NAMALWA (cell line): ENCODE measurements at regions not wholly inside any gene's neighbourhood (a gene's known extent, or its start where the extent isn't known, plus 50 kb on each side); places are given as distances from the start of the nearest gene placed in this dataset.
"Not testable (repeated sequence)": the region's sequence is repeated elsewhere in the genome, so short reads cannot be mapped to it uniquely, and the experiment has no call there.

Experiments
- DNase-seq: peaks from one replicate; pipeline ENCODE4 v3.0.0-alpha.2; 2015; ENCODE audit warnings: low spot score

DNA sequence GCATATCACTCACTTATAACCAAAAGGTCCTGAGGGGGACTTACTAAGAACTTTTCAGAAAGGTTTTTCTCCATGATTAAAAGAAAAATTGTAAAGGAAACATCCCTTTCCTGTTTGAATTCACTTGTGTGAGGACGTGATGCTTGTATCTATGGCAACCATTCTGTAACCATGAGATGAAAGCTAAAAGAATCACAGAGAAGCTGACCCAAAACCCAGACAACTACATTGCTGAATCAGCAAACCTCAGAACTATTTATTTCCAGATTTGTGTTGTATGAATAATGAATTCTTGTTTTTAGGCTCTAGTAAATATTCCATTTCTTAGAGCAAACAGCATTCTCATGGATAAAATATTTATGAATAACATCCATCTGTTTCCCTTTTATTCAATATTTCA is 91.2 kb downstream of the RCHY1 start:
- no peak for DNase-seq

DNA sequence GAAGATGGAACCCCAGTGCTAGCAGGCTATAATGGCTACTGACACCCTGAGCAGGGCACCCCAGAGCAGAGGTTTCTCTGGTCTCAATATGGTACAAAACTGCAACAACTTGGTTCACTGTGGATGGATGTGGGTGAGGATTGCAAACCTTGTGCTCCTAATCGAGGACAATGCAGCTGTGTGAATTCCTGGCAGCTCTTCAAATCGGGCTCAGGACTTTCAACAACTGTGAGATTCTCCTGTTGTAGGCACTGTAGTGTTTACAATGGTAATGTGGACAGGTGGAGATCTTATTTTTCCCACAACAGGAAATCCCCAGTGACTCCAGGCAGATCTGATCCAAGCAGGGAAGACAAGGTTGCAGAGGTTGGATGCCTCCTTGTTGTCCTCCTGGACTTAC is 101.5 kb downstream of the RCHY1 start:
- DNase-seq: no peak

- DNase-seq: no peak
Observed at GRCh38 chr4:75398501-75398900, 115.7 kb downstream of the RCHY1 start.

GRCh38 chr4:75391489-75392166 is 122.6 kb downstream of the RCHY1 start:
- no peak for DNase-seq

DNA sequence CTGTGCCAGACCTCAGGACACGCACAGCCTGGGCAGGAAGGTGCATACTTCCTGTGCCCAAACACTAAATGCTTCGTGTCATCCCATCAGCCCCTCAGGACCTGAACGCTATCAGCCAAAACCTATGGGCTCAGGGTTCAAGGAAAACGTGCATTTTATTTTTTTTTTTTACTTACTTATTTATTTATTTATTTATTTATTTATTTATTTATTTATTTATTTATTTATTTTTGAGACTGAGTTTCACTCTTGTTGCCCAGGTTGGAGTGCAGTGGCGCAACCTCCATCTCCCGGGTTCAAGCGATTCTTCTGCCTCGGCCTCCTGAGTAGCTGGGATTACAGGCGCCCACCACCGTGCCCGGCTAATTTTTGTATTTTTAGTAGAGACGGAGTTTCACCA is 127.8 kb downstream of the RCHY1 start:
- not testable (repeated sequence) for DNase-seq

DNA sequence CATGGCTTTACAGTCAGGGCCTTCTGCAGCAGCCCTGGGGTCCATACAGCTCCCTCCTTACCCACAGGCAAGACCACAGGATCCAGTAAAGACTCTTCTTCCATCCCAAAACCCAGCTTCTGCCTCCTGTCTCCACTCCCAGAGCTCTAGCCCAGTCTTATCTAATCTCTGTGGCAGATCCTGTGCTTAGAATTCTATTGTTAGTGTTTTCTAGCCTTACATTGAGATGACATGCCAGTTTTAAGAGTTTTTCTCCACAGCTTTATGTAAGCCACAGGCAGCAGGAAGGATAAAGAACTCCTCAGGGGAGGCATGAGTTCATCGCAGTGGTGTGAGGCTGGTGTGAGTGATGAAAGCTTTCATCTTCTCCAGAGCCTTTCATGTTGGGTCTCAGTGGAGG is 129.1 kb downstream of the RCHY1 start:
- no peak for DNase-seq

- DNase-seq: no peak
Observed at GRCh38 chr4:75376543-75376942, 137.7 kb downstream of the RCHY1 start.

GRCh38 chr4:75371915-75372314 is 142.3 kb downstream of the RCHY1 start:
- DNase-seq: no peak

GRCh38 chr4:75370576-75370975 is 143.6 kb downstream of the RCHY1 start:
- DNase-seq: no peak

- DNase-seq: no peak
Observed at GRCh38 chr4:75345423-75345822, 168.8 kb downstream of the RCHY1 start.

DNA sequence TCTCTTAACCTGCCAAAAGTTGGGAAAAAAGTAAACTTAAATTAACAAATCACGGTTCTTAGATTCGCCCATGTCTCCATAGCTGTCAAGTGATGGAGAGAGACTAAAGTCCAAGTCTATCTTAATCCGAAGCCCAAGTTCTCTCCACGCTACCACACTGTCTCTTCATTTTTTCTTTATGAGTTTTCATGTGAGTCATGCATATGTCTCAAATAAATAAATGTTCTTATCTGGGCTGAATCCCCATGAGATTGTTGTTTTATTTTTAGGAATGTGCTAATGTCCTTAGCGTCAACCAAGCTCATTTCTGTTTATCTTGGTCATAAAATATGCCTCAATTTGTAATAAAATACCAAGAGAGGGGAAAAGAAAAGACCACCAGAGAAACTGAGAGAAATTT is 169.3 kb downstream of the RCHY1 start:
- no peak for DNase-seq

DNA sequence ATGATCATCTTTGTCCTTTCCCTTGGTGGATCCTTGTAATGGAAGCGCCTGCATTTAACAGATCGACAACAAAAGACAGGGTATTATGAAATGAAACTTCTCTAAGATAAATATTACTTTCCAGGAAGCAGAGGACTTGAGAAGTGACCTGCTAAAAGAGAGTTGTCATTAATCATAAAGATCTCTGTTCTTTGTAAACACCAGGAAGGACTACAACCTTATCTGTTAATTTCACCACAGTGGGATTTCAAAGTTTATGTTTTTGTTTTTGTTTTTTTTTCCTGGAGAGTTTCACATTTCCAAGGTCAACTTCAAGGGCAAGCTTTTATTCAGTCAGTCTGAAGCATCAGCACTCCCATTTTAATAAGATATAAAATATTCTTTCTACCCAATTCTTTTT is 170.9 kb downstream of the RCHY1 start:
- DNase-seq: no peak

DNA sequence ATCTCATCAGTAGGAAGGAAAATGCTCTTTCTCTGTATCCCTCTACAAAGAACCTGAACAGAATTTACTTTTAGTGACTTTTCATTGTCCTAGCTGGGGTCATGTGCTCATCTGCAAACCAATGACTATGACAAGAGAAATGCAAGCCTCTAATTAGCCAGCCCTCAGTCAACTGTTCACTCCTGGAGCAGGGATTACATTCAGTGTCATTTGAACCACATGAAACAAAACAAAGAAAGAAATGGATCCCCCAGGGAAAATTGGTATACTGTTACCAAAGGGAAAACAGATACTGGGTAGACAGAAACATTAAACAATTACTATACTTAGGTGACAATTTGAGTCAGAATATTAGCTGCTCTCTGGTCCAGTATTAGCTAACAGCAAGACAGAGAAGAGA is 173.6 kb downstream of the RCHY1 start:
- DNase-seq: no peak

DNA sequence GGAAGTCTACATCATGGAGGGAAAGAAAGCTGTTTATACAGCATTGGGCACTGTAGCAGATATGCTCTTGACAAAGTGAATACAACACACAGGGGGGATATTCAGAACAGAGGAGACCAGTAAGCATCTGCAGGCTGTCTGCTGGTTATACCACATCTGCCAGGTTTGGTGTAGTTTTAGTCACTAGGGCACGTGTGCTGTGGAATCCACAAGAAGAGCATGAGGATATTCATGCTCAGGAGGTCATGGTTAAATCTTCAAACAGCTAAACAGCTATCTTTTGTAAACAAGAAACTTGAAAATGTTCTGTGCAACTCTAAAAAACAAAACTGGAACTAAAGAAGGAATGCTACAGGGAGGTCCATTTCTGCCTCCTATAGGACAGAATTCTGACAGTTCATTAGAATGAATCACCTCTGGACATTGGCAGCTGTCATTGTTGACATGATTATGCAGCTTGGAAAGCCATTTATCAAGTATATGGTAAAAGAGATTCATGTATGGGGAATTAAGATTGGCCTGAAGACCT is 175.8 kb downstream of the RCHY1 start:
- DNase-seq: no peak

- no peak for DNase-seq
Observed at GRCh38 chr4:75327804-75328512, 186.2 kb downstream of the RCHY1 start.

DNA sequence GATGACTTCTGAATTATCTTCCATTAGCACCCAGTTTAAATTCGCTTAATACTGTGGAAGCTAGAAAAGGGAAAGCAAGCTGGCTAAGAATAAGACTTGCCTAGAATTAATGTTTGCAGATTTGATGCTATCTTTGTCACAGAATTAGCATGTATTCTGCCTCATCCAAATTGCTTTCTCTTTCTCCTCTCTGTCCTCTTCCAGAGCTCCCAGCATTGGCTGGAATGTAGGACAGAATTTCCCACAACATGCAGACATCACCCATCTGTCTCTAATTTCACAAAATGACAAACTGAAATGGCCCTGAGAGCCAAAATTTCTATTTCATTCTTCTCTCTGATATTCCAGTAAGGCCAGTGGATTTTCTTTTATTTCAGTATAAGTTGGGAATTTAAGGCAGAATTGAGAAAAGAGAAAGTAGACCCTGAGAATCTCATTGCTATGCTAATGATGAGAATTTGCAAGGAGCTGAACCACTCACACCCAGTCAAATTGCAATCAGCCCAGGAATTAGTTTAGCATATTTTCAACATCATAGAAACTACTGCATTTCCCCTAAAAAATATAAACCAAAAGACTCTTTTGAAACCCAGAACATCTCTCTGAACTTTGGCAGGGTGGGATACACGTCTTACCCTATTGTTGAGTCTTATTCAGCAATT is 188.8 kb downstream of the RCHY1 start:
- no peak for DNase-seq

DNA sequence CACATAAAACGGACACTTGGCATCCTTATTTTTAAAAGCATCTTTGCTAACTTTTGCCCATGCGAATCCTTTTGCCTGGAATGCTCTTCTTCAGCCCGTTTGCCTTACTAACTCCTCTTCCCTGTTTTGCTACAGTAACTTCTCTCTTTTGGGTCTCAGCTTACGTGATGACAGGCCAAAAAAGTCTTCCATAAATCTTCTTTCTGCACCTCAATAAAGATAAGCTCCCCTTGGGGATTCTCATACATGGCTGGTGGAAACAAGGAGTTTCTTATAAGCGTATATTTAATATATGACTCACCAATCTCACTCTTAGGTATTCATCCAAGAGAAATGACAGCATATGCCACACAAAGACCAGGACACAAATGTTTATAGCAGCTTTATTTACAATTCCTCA is 192.7 kb downstream of the RCHY1 start:
- DNase-seq: no peak

DNA sequence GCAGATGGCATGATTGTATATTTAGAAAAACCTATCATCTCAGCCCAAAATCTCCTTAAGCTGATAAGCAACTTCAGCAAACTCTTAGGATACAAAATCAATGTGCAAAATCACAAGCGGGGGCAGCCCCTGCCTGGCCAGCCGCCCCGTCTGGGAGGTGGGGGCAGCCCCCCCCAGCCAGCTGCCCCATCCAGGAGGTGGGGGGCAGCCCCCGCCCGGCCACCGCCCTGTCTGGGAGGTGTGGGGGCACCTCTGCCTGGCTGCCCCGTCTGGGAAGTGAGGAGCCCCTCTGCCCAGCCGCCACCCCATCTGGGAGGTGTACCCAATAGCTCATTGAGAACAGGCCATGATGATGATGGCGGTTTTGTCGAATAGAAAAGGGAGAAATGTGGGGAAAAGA is 196.6 kb downstream of the RCHY1 start:
- DNase-seq: not testable (repeated sequence)

- no peak for DNase-seq
Observed at GRCh38 chr4:75308049-75308448, 206.2 kb downstream of the RCHY1 start.

DNA sequence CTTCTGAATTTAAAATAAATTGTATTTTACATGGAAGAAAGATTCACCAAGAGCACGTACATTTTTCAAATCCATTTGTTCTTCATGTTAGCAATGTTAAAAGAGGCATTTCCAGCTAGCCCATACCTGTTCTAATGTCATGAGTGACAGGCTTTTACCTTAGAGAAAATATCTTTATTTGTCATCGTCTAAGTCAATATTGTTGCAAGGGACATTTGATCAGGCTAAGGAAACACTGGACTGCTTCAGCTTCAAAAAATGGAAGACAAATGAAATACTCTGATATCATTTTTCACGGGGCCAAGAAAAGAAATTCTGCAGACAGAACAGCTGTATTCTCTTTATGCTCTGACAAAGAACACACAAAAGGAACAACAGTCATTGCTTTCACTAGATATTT is 207.7 kb downstream of the RCHY1 start:
- no peak for DNase-seq

GRCh38 chr4:75302648-75303047 is 211.6 kb downstream of the RCHY1 start:
- DNase-seq: no peak

DNA sequence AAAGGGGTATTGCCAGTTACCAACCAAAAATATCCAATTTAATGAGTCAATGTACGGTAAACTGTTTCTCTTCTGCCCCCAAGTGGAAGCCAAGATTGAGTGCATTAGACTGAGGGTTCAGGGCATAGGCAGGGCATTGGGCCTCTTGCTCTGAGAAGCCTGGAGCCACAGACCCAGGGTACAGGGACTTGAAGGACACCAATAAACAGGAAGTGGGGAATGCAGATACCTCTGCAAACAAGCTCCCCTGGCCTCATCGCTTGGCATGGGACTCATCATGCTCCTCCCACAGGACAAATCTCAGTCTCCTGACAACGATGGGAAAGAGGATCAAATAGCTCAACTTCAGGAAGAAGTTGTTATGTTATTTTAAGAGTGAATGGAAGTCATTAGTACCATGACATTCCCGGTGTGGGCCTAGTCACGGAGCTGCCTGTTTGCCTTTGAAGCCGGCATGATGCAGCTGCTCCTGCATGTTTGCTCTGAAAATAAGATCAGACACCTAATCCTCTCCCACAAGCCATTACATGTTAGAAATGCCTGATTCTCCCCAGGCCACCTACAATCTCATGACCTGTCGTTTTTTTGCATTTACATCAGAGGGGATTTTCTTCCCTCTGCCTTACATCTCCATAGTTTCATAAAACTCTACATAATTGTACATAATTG is 224.2 kb downstream of the RCHY1 start:
- DNase-seq: peak; percentile 55
